ENCODE measurements at regions not wholly inside any gene's neighbourhood (a gene's known extent, or its start where the extent isn't known, plus 50 kb on each side); places are given as distances from the start of the nearest gene placed in this dataset.

DNA sequence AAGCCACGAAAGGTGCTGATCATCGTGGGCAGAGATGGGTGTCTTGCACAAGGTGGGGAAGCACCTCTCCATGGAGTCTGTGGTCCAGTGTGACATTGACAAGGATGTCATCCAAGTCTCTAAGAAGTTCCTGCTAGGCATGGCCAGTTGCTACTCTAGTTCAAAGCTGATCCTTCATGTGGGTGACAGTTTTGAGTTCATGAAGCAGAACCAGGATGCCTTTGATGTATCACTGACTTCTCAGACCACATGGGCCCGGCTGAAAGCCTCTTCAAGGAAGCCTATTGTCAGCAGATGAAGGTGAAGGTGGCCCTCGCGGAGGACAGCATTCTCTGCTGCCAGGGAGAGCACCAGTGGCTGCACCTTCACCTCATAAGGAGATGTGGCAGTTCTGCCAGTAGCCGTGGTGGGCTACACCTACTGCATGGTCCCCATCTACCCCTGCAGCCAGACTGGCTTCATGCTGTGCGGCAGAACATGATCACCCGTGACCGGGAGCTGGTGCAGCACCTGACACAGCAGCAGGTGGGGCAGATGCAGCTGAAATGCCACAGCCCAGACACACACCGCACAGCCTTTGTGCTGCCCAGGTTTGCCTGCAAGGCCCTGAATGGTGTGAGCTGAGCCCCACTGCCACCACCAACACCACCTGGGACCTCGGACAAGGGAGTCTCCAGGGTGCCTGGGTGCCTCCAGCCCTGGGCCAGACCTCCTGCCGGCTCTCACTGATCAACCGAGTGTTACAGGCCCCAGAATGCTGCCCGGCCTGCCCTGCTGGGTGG, 75.0 kb upstream of the SULF2 start:
- Histone ChIP-seq H3K4me3 (no peak overlapping the region), H3K9me3 (no peaks in the 10 kb centered on the region), H3K4me1 (ENCODE audit: low read depth) (peaks cover 2% of the 10 kb centered on the region), H3K36me3 (ENCODE audit: low read depth) (no peaks in the 10 kb centered on the region)
- TF ChIP-seq, protein P1, sequence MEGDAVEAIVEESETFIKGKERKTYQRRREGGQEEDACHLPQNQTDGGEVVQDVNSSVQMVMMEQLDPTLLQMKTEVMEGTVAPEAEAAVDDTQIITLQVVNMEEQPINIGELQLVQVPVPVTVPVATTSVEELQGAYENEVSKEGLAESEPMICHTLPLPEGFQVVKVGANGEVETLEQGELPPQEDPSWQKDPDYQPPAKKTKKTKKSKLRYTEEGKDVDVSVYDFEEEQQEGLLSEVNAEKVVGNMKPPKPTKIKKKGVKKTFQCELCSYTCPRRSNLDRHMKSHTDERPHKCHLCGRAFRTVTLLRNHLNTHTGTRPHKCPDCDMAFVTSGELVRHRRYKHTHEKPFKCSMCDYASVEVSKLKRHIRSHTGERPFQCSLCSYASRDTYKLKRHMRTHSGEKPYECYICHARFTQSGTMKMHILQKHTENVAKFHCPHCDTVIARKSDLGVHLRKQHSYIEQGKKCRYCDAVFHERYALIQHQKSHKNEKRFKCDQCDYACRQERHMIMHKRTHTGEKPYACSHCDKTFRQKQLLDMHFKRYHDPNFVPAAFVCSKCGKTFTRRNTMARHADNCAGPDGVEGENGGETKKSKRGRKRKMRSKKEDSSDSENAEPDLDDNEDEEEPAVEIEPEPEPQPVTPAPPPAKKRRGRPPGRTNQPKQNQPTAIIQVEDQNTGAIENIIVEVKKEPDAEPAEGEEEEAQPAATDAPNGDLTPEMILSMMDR (IDR thresholded peaks at IDR 0.05) = no peak
- DNase-seq (no peak), ATAC-seq (no peak)
- intact Hi-C loops (cut with DNase I, micrococcal nuclease) = no loop called here

DNA sequence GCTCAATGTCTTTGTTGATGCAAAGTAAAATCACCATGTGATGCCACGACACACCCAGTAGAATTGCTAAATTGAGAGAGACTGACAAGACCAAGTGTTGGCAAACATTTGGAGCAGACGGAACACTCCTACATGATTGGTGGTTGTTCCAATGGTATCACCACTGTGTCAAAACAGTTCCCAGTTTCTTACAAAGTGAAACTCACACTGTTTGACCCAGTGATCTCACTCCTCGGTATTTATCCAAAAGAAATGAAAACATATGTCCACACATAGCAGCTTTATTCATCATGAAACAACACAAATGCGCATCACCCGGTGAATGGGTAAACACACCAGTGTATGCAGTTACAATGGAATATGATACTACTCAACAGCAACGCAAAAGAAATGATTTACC, 74.0 kb upstream of the SULF2 start:
- Histone ChIP-seq H3K9me3 (no peaks in the 10 kb centered on the region), H3K4me3 (no peak overlapping the region), H3K36me3 (ENCODE audit: low read depth) (no peaks in the 10 kb centered on the region), H3K4me1 (ENCODE audit: low read depth) (peaks cover 2% of the 10 kb centered on the region)
- intact Hi-C loops (cut with DNase I, micrococcal nuclease) = no loop called here
- TF ChIP-seq, protein P1 (IDR thresholded peaks at IDR 0.05) = no peak
- DNase-seq = no peak
- ATAC-seq = no peak

GRCh38 chr20:47857569-47858464, 72.5 kb upstream of the SULF2 start:
- TF ChIP-seq, protein P1 (IDR thresholded peaks at IDR 0.05) = no peak
- Histone ChIP-seq H3K4me3 (no peak overlapping the region), H3K9me3 (no peaks in the 10 kb centered on the region), H3K4me1 (ENCODE audit: low read depth) (peaks cover 2% of the 10 kb centered on the region), H3K36me3 (ENCODE audit: low read depth) (no peaks in the 10 kb centered on the region)
- DNase-seq (no peak), ATAC-seq (no peak)
- intact Hi-C loops (cut with DNase I, micrococcal nuclease) = no loop called here

DNA sequence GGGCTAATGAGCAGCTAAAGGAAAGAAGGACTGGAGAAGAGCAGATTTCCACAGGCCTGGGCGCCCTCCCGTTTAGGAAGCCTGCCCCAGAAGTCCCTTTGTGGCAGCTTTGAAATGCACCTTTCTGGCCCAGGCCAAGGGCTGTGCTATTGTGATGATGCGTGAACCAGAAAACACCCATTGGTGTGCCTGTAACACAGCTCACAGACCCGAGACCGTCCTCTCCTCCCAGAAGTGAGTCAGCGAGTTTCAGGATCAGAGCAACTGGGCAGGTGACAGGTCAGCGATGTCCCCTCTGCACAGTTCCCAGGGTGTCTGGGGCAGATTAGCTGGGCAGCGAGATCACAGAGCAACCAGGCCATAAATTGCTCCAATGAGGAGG, 71.9 kb upstream of the SULF2 start:
- DNase-seq = no peak
- TF ChIP-seq, protein P1 (IDR thresholded peaks at IDR 0.05) = no peak
- no peak for ATAC-seq
- no peaks in the 10 kb centered on the region for H3K9me3 ChIP-seq
- H3K36me3 ChIP-seq (ENCODE audit: low read depth) = no peaks in the 10 kb centered on the region
- intact Hi-C loops (cut with DNase I, micrococcal nuclease) = no loop called here
- peaks cover 2% of the 10 kb centered on the region for H3K4me1 ChIP-seq (ENCODE audit: low read depth)
- H3K4me3 ChIP-seq = no peak overlapping the region

DNA sequence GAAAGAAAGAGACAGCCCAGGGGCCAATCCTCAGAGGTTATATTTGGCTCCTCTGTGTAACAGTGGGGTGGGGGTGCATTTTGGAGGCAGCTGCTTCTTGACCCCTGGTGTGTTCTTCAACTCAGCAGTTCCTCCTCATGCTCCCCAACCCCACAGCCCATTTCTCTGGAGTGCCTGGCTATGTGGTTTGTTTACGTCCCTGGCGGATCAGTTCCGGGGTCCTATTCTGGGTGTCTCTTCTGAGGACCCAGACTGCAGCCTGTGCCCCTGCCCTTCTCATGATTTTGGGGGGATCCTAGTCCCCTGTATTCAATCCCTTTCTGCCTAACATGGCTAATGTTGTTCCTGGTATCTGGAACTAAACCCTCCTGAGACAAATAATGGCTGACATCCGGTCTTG, 70.5 kb upstream of the SULF2 start:
- no peak for DNase-seq
- H3K36me3 ChIP-seq (ENCODE audit: low read depth) = no peaks in the 10 kb centered on the region
- H3K4me1 ChIP-seq (ENCODE audit: low read depth) = peaks cover 2% of the 10 kb centered on the region
- intact Hi-C loops (cut with DNase I, micrococcal nuclease) = no loop called here
- H3K4me3 ChIP-seq = no peak overlapping the region
- no peaks in the 10 kb centered on the region for H3K9me3 ChIP-seq
- TF ChIP-seq, protein P1 (IDR thresholded peaks at IDR 0.05) = no peak
- ATAC-seq = no peak
